Calu3 (cell line): ENCODE measurements at regions not wholly inside any gene's neighbourhood (a gene's known extent, or its start where the extent isn't known, plus 50 kb on each side); places are given as distances from the start of the nearest gene placed in this dataset.

Experiments used
- BruUV-seq: library from RNA; stranded (reverse); fragments of 400-500 nt; replicated peaks from 2 replicates; lab custom pipeline; 2021; lab: Mats Ljungman, UMichigan
- CTCF ChIA-PET: fragments of 300-600 bp; sonication (Branson Sonifier 250); formaldehyde crosslinking; loops from one replicate; lab custom pipeline; 2022; ENCODE audit warnings: antibody characterized with exemption; lab: Charles Lee
- DNase-seq: peaks from one replicate; pipeline ENCODE4 v3.0.0; 2022
- H3K27ac Mint-ChIP-seq: one replicate; pipeline ENCODE4 v1.8.0; 2022; ENCODE audit warnings: mixed read lengths; ENCODE audit not compliant: unreplicated experiment
- H3K27me3 Mint-ChIP-seq: one replicate; pipeline ENCODE4 v1.8.0; 2022; ENCODE audit warnings: mixed read lengths; ENCODE audit not compliant: unreplicated experiment
- H3K36me3 Mint-ChIP-seq: one replicate; pipeline ENCODE4 v1.8.0; 2022; ENCODE audit warnings: mild to moderate bottlenecking, moderate library complexity, mixed read lengths; ENCODE audit not compliant: insufficient read depth, unreplicated experiment
- H3K4me1 Mint-ChIP-seq: one replicate; pipeline ENCODE4 v1.8.0; 2022; ENCODE audit warnings: mild to moderate bottlenecking, low read depth, mixed read lengths; ENCODE audit not compliant: unreplicated experiment
- H3K4me3 Mint-ChIP-seq: one replicate; pipeline ENCODE4 v1.8.0; 2022; ENCODE audit warnings: mild to moderate bottlenecking, low read depth, moderate library complexity, mixed read lengths; ENCODE audit not compliant: unreplicated experiment
- H3K9me3 Mint-ChIP-seq: one replicate; pipeline ENCODE4 v1.8.0; 2022; ENCODE audit warnings: low read depth, mixed read lengths; ENCODE audit not compliant: unreplicated experiment
- intact Hi-C: fragments of 100-400 bp; cut with micrococcal nuclease; formaldehyde crosslinking; loops from one replicate; pipeline ENCODE4 v1.10.0; 2022; ENCODE audit not compliant: unreplicated experiment
- TF ChIP-seq, protein P1 (sequence below): fragments of 200-600 bp; IDR thresholded peaks from one replicate; pipeline ENCODE4 v1.8.0; 2022; ENCODE audit warnings: antibody characterized with exemption; ENCODE audit not compliant: unreplicated experiment

DNA sequence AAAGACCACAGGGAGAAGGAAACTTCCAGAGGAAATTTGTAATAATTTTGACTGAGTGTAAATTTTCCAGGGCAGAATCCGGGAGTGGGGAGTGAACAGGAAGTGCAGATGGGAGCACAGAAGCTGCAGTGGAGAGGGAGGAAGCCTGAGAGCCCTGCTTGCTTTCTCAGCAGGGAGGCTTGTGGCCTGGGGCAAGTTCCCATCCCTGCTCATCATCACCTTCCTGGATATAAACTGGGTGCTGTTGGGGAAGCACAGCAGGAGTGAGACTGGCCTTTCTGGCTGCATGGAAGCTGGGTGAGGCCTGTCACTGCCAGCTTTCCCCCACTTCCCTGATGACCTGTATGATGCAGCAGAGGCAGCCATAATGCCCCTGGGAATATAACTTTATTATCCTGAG lies 532.9 kb downstream of the SLITRK6 start:
- BruUV-seq, result no TSS peak

DNA sequence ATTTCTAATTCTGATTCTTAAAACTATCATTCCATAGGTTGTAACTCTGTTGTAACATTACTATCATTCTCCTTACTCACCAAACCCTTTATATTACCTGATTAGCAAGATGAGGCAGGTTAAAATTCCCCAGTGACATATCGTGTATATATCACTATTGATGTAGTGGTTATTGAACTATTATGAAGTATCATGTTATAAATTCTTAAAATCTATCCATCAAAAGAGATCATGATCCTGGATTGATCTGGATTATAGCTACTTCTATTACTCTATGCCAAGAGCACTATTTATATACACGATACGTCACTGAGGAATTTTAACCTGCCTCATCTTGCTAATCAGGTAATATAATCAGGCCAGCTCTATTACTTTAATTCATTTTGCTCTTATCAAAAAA lies 533.9 kb downstream of the SLITRK6 start:
- TF ChIP-seq, protein P1, sequence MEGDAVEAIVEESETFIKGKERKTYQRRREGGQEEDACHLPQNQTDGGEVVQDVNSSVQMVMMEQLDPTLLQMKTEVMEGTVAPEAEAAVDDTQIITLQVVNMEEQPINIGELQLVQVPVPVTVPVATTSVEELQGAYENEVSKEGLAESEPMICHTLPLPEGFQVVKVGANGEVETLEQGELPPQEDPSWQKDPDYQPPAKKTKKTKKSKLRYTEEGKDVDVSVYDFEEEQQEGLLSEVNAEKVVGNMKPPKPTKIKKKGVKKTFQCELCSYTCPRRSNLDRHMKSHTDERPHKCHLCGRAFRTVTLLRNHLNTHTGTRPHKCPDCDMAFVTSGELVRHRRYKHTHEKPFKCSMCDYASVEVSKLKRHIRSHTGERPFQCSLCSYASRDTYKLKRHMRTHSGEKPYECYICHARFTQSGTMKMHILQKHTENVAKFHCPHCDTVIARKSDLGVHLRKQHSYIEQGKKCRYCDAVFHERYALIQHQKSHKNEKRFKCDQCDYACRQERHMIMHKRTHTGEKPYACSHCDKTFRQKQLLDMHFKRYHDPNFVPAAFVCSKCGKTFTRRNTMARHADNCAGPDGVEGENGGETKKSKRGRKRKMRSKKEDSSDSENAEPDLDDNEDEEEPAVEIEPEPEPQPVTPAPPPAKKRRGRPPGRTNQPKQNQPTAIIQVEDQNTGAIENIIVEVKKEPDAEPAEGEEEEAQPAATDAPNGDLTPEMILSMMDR, result no peak
- intact Hi-C loops, result no loop called here
- H3K36me3 Mint-ChIP-seq, result no peaks in the 10 kb centered on the region
- CTCF ChIA-PET, result no interaction called here
- no peak overlapping the region for H3K27ac Mint-ChIP-seq
- DNase-seq, result no peak
- peaks cover 3% of the 10 kb centered on the region for H3K9me3 Mint-ChIP-seq
- BruUV-seq, result no TSS peak
- no peak overlapping the region for H3K4me3 Mint-ChIP-seq
- no peaks in the 10 kb centered on the region for H3K4me1 Mint-ChIP-seq
- no peaks in the 10 kb centered on the region for H3K27me3 Mint-ChIP-seq

More for the DNA sequence above, 532.9 kb downstream of the SLITRK6 start:
- no peak for DNase-seq
- Mint-ChIP-seq H3K9me3 (peaks cover 3% of the 10 kb centered on the region), H3K36me3 (no peaks in the 10 kb centered on the region), H3K4me3 (no peak overlapping the region), H3K27me3 (no peaks in the 10 kb centered on the region), H3K4me1 (no peaks in the 10 kb centered on the region), H3K27ac (no peak overlapping the region)
- TF ChIP-seq, protein P1, result no peak
- intact Hi-C loops, result no loop called here
- CTCF ChIA-PET, result no interaction called here

DNA sequence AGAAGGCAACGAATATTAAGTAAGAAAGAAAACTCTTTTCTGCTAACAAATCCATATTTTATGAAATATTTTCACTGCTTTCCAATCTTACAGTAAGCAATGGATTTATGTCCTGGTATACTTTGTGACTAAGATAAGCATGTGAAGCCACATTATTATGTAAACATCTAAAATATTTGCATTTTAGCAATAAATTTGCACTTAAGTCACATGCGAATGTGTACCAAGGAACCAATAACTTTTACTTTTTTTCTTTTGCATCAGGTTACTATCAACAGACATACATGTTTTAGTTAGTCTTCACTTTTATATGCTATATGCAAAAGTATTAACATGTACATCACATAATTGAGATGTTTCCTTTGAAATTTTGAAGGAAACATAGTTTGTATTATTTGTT lies 536.7 kb downstream of the SLITRK6 start:
- no peaks in the 10 kb centered on the region for H3K4me1 Mint-ChIP-seq
- H3K27me3 Mint-ChIP-seq, result no peaks in the 10 kb centered on the region
- H3K9me3 Mint-ChIP-seq, result no peaks in the 10 kb centered on the region
- CTCF ChIA-PET, result no interaction called here
- no peak overlapping the region for H3K4me3 Mint-ChIP-seq
- DNase-seq, result no peak
- TF ChIP-seq, protein P1, result no peak
- no TSS peak for BruUV-seq
- no peaks in the 10 kb centered on the region for H3K36me3 Mint-ChIP-seq
- no peak overlapping the region for H3K27ac Mint-ChIP-seq
- intact Hi-C loops, result no loop called here

DNA sequence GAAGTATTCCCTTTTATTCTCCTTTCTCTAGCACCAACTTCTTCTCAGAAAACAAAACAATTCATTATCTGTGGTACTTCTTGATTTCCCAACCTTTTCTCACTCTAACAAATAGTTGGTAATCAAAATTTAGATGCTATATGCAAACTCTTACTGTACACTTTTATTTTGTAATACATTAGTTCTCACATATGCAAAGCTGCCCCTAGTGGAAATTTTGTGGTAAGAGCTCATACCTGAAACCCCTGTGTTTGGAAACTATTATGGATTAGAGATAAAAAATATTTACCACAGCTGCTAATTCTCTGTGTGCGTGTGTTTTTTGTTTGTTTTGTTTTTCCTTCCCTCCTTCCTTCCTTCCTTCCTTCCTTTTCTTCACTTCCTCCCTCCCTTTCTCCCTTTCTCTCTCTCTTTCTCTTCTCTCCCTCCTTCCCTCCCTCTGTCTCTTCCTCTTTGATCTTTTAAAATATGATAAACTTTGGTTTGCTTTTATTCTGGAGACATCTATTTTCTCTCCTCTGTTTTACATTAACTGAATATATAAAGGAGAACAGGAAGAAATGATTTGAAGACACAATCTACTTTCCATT lies 537.4 kb downstream of the SLITRK6 start:
- BruUV-seq, result no TSS peak
- Mint-ChIP-seq H3K4me1 (no peaks in the 10 kb centered on the region), H3K36me3 (no peaks in the 10 kb centered on the region), H3K4me3 (no peak overlapping the region), H3K27me3 (no peaks in the 10 kb centered on the region), H3K9me3 (no peaks in the 10 kb centered on the region), H3K27ac (no peak overlapping the region)
- TF ChIP-seq, protein P1, result no peak
- intact Hi-C loops, result no loop called here
- CTCF ChIA-PET, result no interaction called here
- no peak for DNase-seq
